Breast epithelium (tissue), 4 donors: ENCODE measurements at regions not wholly inside any gene's neighbourhood (a gene's known extent, or its start where the extent isn't known, plus 50 kb on each side); places are given as distances from the start of the nearest gene placed in this dataset.
"Not testable (repeated sequence)": the region's sequence is repeated elsewhere in the genome, so short reads cannot be mapped to it uniquely, and the experiment has no call there.

ENCODE experiments used
- DNase-seq, 2 donors: peaks; one replicate each; pipeline ENCODE4 v3.0.0-alpha.2; 2019; ENCODE audit warnings: low spot score in 2 of 2
- H3K27ac ChIP-seq, 2 donors: fragments of 200-600 bp; sonication (generic) in 1 of 2; one replicate each; pipeline ENCODE4 v1.5.1; 2016 to 2019; ENCODE audit warnings: mild to moderate bottlenecking in 1 of 2
- H3K27me3 ChIP-seq, 2 donors: fragments of 200-600 bp; sonication (generic) in 1 of 2; one replicate each; pipeline versions ENCODE4 v1.5.1 to v1.6.0; 2017 to 2019; ENCODE audit warnings: control low read depth in 1 of 2, mild to moderate bottlenecking in 1 of 2
- H3K36me3 ChIP-seq: fragments of 200-600 bp; one replicate; pipeline ENCODE4 v1.5.1; 2019
- H3K4me1 ChIP-seq, 2 donors: fragments of 200-600 bp; sonication (generic); one replicate each; pipeline ENCODE4 v1.5.1; 2016 to 2019; ENCODE audit warnings: control low read depth in 1 of 2
- H3K4me3 ChIP-seq, 3 donors: fragments of 200-600 bp; sonication (generic); 1 replicate in 2 of 3; 2 replicates in 1 of 3; pipeline ENCODE4 v1.5.1; 2016 to 2019; ENCODE audit warnings: mild to moderate bottlenecking in 3 of 3, moderate library complexity in 2 of 3
- H3K9me3 ChIP-seq, 2 donors: fragments of 200-600 bp; sonication (generic) in 1 of 2; one replicate each; pipeline ENCODE4 v1.5.1; 2016 to 2019; ENCODE audit warnings: control low read depth in 1 of 2
- CTCF ChIP-seq, 3 donors: fragments of 450-650 bp; IDR thresholded peaks; one replicate each; pipeline ENCODE4 v1.5.1; 2016 to 2017; ENCODE audit warnings: antibody characterized with exemption in 3 of 3, mild to moderate bottlenecking in 3 of 3, moderate library complexity in 3 of 3
- POLR2A ChIP-seq: fragments of 450-650 bp; IDR thresholded peaks from one replicate; pipeline ENCODE4 v1.6.1; 2016; ENCODE audit warnings: antibody characterized with exemption, mild to moderate bottlenecking, moderate library complexity
- POLR2AphosphoS5 ChIP-seq, 3 donors: sonication (generic); formaldehyde crosslinking; IDR thresholded peaks; one replicate each; pipeline ENCODE4 v1.6.1; 2017; ENCODE audit warnings: antibody characterized with exemption in 3 of 3
- intact Hi-C: fragments of 100-400 bp; cut with DNase I; formaldehyde crosslinking; loops from one replicate; pipeline ENCODE4 v1.15.1; 2023; ENCODE audit warnings: low total_unique reads

GRCh38 chr4:181830404-181831035 lies 412.7 kb upstream of the TENM3 start:
- H3K27me3 ChIP-seq = no peaks in the 10 kb centered on the region
- no peaks in the 10 kb centered on the region for H3K4me1 ChIP-seq
- H3K4me3 ChIP-seq = no peak overlapping the region
- TF ChIP-seq POLR2A (no peak), CTCF (IDR thresholded peaks at IDR 0.05) (no peak)
- no peak overlapping the region for H3K27ac ChIP-seq
- no peaks in the 10 kb centered on the region for H3K9me3 ChIP-seq
- intact Hi-C loops = no loop called here
- H3K36me3 ChIP-seq = no peaks in the 10 kb centered on the region
- DNase-seq = no peak

- DNase-seq = no peak
- Histone ChIP-seq H3K27me3 (no peaks in the 10 kb centered on the region), H3K4me1 (no peaks in the 10 kb centered on the region), H3K4me3 (no peak overlapping the region), H3K9me3 (no peaks in the 10 kb centered on the region), H3K27ac (no peak overlapping the region), H3K36me3 (no peaks in the 10 kb centered on the region)
- intact Hi-C loops = no loop called here
- TF ChIP-seq POLR2A (no peak), CTCF (IDR thresholded peaks at IDR 0.05) (no peak), POLR2AphosphoS5 (IDR thresholded peaks at IDR 0.05) (no peak)
Observed at GRCh38 chr4:181834071-181834470, 409.1 kb upstream of the TENM3 start.

GRCh38 chr4:181835348-181835747 lies 407.9 kb upstream of the TENM3 start:
- Histone ChIP-seq H3K36me3 (no peaks in the 10 kb centered on the region), H3K4me1 (no peaks in the 10 kb centered on the region), H3K27me3 (no peaks in the 10 kb centered on the region), H3K4me3 (no peak overlapping the region), H3K9me3 (peaks cover 0 to under 1% of the 10 kb centered on the region in 2 donors), H3K27ac (no peak overlapping the region)
- DNase-seq = no peak
- intact Hi-C loops = no loop called here
- TF ChIP-seq CTCF (IDR thresholded peaks at IDR 0.05) (no peak), POLR2AphosphoS5 (IDR thresholded peaks at IDR 0.05) (no peak), POLR2A (no peak)

- no peak for DNase-seq
- TF ChIP-seq POLR2AphosphoS5 (IDR thresholded peaks at IDR 0.05) (no peak), POLR2A (no peak), CTCF (IDR thresholded peaks at IDR 0.05) (no peak)
- Histone ChIP-seq H3K9me3 (peaks cover 0 to 6% of the 10 kb centered on the region in 2 donors), H3K4me1 (no peaks in the 10 kb centered on the region), H3K27me3 (no peaks in the 10 kb centered on the region), H3K27ac (no peak overlapping the region), H3K36me3 (no peaks in the 10 kb centered on the region), H3K4me3 (no peak overlapping the region)
- intact Hi-C loops = no loop called here
Observed at GRCh38 chr4:181838253-181838652, 404.9 kb upstream of the TENM3 start.

GRCh38 chr4:181843797-181844196 lies 399.4 kb upstream of the TENM3 start:
- DNase-seq, H3K27ac ChIP-seq, H3K4me1 ChIP-seq, intact Hi-C loops, H3K9me3 ChIP-seq, H3K4me3 ChIP-seq, H3K36me3 ChIP-seq, H3K27me3 ChIP-seq: not testable (repeated sequence)

- Histone ChIP-seq H3K4me1 (no peaks in the 10 kb centered on the region), H3K4me3 (no peak overlapping the region), H3K9me3 (peaks cover 0 to 3% of the 10 kb centered on the region in 2 donors), H3K27ac (no peak overlapping the region), H3K36me3 (no peaks in the 10 kb centered on the region), H3K27me3 (no peaks in the 10 kb centered on the region)
- intact Hi-C loops = no loop called here
- TF ChIP-seq CTCF (IDR thresholded peaks at IDR 0.05) (no peak), POLR2AphosphoS5 (IDR thresholded peaks at IDR 0.05) (no peak)
- DNase-seq = no peak
Observed at GRCh38 chr4:181845617-181846016, 397.6 kb upstream of the TENM3 start.
